Kidney (tissue), 13 donors: ENCODE measurements at regions not wholly inside any gene's neighbourhood (a gene's known extent, or its start where the extent isn't known, plus 50 kb on each side); places are given as distances from the start of the nearest gene placed in this dataset.

Experiments used
- DNase-seq, 5 donors: peaks; one replicate each; pipeline ENCODE4 v3.0.0-alpha.2; 2013 to 2020
- FAIRE-seq: peaks from 2 replicates; lab custom pipeline; 2012; peaks lifted over from hg19 to GRCh38; lab: Jason Lieb, UNC
- H3K27ac ChIP-seq, 2 donors: one replicate each; pipeline ENCODE4 v1.7.0; 2013; ENCODE audit warnings: low read depth in 2 of 2, low read length in 2 of 2, inconsistent platforms in 1 of 2
- H3K27me3 ChIP-seq: one replicate; pipeline ENCODE4 v1.7.1; 2013; ENCODE audit warnings: low read length, inconsistent platforms; ENCODE audit not compliant: control insufficient read depth, insufficient read depth
- H3K36me3 ChIP-seq, 3 donors: one replicate each; pipeline versions ENCODE4 v1.7.0 to v1.7.1; 2013; ENCODE audit warnings: low read length in 3 of 3, control low read depth in 1 of 3, inconsistent platforms in 1 of 3; ENCODE audit not compliant: insufficient read depth in 3 of 3, control insufficient read depth in 2 of 3
- H3K4me1 ChIP-seq, 3 donors: one replicate each; pipeline versions ENCODE4 v1.7.0 to v1.7.1; 2013; ENCODE audit warnings: low read length in 3 of 3, inconsistent platforms in 1 of 3, low read depth in 1 of 3; ENCODE audit not compliant: control insufficient read depth in 2 of 3, insufficient read depth in 2 of 3
- H3K4me3 ChIP-seq, 3 donors: one replicate each; pipeline versions ENCODE4 v1.7.0 to v1.8.1; 2013; ENCODE audit warnings: low read length in 3 of 3, control low read depth in 1 of 3, inconsistent platforms in 1 of 3
- H3K9ac ChIP-seq, 3 donors: one replicate each; pipeline versions ENCODE4 v1.7.0 to v1.7.1; 2013; ENCODE audit warnings: low read length in 3 of 3, control low read depth in 1 of 3, inconsistent platforms in 1 of 3
- H3K9me3 ChIP-seq, 3 donors: one replicate each; pipeline versions ENCODE4 v1.7.0 to v1.7.1; 2013; ENCODE audit warnings: low read length in 3 of 3, control low read depth in 1 of 3, inconsistent platforms in 1 of 3; ENCODE audit not compliant: control insufficient read depth in 2 of 3, insufficient read depth in 1 of 3
- intact Hi-C: fragments of 100-400 bp; cut with DNase I; formaldehyde crosslinking; loops from one replicate; pipeline ENCODE4 v1.11.1; 2022
- TF ChIP-seq, protein P1 (sequence below): IDR thresholded peaks from 3 replicates; pipeline ENCODE4 v1.5.1; 2012; ENCODE audit warnings: mild to moderate bottlenecking, moderate library complexity, borderline replicate concordance; ENCODE audit not compliant: insufficient read depth; ENCODE audit errors: extremely low read depth
- donor health status: control.
- donor health status: control.
- donor health status: control.
- donor health status: control.
- donor health status: control.
- donor health status: DM: yes; HTN: yes; CAD: no.
- donor health status: Normal renal cell carcinoma (clear cell type).

DNA sequence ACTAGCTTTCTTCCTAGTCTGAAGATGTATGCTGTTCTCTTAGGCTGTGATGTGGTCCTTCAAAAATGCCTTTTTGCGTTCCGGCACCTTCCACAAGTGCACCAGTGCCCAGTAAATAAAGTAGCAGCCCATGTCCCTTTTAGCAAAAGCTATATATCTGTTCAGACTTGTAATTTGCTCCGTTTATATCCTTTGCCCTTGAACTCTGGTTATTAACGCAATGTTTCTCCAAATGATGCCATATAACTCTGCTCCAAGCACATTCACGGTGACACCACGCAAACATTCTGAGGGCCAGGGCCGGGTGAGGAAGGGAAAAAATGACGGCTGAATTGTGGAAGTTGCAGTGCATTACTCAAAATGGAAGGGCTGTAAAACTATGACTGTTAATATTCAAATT, 1001.1 kb upstream of the NR2F2 start:
- Histone ChIP-seq H3K9ac (no peak overlapping the region), H3K27me3 (no peaks in the 10 kb centered on the region), H3K4me1 (peaks cover 0 to 8% (median 4%) of the 10 kb centered on the region in 3 donors), H3K9me3 (no peaks in the 10 kb centered on the region), H3K36me3 (no peaks in the 10 kb centered on the region), H3K4me3 (peak overlapping the region in 2 of 3 donors; percentile 23 to 40), H3K27ac (peak overlapping the region; percentile 51 to 60)
- DNase-seq (peak in 2 of 5 donors; percentile 40 to 63), FAIRE-seq (no peak)
- TF ChIP-seq, protein P1, sequence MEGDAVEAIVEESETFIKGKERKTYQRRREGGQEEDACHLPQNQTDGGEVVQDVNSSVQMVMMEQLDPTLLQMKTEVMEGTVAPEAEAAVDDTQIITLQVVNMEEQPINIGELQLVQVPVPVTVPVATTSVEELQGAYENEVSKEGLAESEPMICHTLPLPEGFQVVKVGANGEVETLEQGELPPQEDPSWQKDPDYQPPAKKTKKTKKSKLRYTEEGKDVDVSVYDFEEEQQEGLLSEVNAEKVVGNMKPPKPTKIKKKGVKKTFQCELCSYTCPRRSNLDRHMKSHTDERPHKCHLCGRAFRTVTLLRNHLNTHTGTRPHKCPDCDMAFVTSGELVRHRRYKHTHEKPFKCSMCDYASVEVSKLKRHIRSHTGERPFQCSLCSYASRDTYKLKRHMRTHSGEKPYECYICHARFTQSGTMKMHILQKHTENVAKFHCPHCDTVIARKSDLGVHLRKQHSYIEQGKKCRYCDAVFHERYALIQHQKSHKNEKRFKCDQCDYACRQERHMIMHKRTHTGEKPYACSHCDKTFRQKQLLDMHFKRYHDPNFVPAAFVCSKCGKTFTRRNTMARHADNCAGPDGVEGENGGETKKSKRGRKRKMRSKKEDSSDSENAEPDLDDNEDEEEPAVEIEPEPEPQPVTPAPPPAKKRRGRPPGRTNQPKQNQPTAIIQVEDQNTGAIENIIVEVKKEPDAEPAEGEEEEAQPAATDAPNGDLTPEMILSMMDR, result no peak
- intact Hi-C loops, result no loop called here

DNA sequence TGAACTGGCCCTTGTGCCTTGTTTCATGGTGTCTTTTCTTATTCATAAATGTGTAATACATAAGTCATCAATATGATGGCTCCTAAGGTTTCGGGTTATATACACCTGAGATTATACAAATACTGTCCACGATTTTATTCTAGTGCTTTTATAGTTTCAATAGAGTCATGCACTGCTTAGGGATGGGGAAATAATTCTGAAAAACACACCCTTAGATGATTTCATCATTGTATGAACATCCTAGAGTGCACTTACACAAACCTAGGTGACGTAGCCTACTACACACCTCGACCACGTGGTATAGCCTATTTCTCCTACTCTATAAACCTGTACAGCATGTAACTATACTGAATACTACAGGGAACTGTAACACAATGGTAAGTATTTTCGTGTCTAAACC, 988.8 kb upstream of the NR2F2 start:
- H3K36me3 ChIP-seq, result no peaks in the 10 kb centered on the region
- DNase-seq (no peak), FAIRE-seq (no peak)
- no peak overlapping the region for H3K27ac ChIP-seq
- intact Hi-C loops, result no loop called here
- H3K4me3 ChIP-seq, result no peak overlapping the region
- no peaks in the 10 kb centered on the region for H3K9me3 ChIP-seq
- H3K27me3 ChIP-seq, result no peaks in the 10 kb centered on the region
- H3K9ac ChIP-seq, result no peak overlapping the region
- no peaks in the 10 kb centered on the region for H3K4me1 ChIP-seq
- TF ChIP-seq, protein P1, result no peak

DNA sequence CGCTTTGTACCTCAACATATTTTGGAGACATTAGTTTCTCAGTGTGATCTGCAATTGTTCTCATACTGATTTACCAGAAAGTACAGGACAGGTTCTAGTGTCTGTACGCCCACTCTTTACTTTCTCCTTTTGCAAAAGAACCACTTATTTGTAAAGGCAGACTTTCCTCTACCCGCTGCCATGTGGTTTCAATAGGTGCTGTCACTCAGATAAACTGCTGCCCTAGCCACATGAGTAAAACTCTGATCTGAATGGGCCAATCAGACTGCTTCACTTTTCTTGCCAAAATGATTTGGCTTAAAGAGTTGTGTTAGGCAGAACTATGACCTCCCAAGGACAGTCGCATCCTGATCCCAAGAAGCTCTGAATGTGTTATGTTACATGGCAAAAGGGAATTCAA, 984.6 kb upstream of the NR2F2 start:
- TF ChIP-seq, protein P1, result no peak
- Histone ChIP-seq H3K36me3 (no peaks in the 10 kb centered on the region), H3K4me3 (no peak overlapping the region), H3K27ac (no peak overlapping the region), H3K4me1 (no peaks in the 10 kb centered on the region), H3K9ac (no peak overlapping the region), H3K9me3 (no peaks in the 10 kb centered on the region), H3K27me3 (no peaks in the 10 kb centered on the region)
- intact Hi-C loops, result no loop called here
- FAIRE-seq (no peak), DNase-seq (no peak)
